GM12874 (cell line): ENCODE measurements at regions not wholly inside any gene's neighbourhood (a gene's known extent, or its start where the extent isn't known, plus 50 kb on each side); places are given as distances from the start of the nearest gene placed in this dataset.

Source experiments
- CTCF ChIP-seq: IDR thresholded peaks from 2 replicates; pipeline ENCODE4 v1.5.1; 2011; ENCODE audit warnings: low read depth, mild to moderate bottlenecking, control low read depth, low read length, moderate library complexity; ENCODE audit not compliant: insufficient read depth

GRCh38 chr1:38719880-38720279 is 139.7 kb downstream of the RRAGC start:
- no peak for TF ChIP-seq CTCF

DNA sequence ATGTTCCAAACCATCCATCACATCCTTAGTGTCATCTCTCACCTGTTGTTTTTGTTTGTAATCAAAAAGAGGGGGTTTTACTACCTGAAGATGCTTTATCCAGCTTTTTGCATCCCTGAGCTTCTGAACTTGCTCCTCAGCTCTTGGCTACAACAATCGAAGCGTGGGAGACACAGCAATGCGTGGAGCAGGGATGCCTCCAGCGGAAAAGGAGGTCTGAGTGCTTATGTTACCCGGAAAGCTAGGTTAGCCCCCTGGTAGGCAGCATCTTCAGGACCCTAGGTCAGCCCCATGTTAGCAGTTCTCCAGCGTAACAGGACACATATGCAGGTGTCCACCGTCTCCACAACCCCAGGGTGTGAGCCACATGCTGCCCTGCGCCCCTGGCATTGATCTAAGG is 141.5 kb downstream of the RRAGC start:
- TF ChIP-seq CTCF, result no peak

DNA sequence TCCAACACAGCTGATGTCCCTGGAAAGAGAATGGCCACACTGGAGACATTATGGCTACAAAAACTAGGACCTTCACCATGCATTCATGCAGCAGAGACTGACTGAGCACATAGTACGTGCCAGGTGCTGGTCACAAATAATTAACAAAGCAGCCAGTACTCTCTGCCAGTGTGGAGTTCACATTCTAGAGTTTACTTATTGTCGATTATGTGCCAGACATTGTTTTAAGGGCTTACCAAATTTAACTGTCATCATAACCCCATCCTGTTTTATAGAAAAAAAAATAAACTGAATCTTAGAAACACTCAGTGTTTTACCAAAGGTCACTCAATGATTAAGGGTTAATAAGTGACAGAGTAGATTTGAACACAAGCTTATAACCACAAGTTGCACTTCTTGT is 143.3 kb downstream of the RRAGC start:
- no peak for TF ChIP-seq CTCF

DNA sequence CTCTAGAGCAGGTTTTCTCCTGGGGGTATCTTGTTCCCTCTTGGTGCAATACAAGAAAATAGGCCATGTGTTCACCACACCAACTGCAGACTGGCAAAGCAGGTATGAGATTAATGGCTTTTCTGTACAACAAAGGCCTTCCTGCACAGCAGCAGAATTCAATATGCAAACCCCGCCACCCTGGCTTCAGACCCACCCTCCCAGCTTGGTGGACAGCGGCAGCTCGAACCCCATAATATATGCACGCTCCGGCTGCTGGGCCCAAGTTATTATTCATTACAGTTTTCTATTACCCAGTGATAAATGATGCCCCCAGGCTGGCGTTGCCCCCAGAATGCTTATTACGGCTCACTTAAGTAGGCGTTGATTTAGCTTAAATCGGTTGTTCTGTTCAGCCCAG is 144.2 kb downstream of the RRAGC start:
- TF ChIP-seq CTCF, result no peak

DNA sequence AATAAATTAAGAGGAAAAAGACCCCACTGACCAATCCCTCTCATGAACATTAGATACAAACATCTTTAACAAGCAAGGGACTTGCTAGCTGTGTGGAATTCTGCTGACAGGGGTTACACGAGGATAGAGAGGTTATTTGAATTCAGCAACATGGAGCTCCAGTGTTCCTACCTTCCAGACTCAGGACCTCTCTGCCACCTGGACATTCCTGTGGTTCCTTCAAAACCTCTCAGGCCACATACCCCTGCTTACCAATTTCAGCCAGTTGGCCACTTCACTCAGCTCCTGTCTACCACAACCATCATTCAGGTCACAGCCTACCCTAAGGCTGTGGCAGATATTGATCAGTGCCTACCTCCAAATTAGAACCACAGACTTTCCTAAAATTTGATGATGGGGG is 147.5 kb downstream of the RRAGC start:
- no peak for TF ChIP-seq CTCF

DNA sequence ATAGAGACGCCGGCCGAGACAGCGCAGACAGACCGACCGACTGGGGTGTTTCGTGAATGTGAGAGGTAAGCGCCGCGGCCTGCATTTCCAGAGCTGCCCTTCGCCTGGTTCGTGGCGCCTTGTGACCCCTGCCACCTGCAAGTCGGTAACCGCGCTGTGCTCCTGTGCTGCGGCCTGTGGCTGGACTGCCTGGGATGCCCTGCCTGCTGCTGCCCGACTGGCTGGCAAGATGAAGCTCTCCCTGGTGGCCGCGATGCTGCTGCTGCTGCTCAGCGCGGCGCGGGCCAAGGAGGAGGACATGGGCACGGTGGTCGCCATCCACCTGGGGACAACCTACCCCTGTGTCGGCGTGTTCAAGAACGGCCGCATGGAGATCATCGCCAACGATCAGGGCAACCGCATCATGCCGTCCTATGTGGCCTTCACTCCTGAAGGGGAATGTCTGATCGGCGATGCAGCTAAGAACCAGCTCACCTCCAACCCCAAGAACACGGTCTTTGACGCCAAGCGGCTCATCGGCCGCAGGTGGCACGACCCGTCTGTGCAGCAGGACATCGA is 150.8 kb downstream of the RRAGC start:
- no peak for TF ChIP-seq CTCF

DNA sequence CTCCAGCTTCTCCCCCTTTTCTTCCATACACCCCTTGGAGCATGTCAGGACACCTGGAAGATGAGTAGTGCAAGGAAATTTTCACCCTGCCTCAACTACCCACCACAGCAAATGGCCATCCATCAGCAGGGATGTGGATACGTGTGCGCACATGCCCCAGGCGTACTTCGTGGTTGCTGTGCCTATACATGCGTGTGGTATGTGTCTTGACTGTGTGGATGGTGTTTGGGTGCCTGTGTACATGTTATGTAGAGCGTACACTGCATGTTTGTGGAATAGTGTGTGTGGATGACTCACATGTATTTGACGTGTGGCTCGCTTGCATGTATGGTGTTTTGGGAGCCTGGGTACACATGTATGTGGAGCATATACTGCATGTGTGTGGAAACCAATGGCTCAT is 158.5 kb downstream of the RRAGC start:
- no peak for TF ChIP-seq CTCF

DNA sequence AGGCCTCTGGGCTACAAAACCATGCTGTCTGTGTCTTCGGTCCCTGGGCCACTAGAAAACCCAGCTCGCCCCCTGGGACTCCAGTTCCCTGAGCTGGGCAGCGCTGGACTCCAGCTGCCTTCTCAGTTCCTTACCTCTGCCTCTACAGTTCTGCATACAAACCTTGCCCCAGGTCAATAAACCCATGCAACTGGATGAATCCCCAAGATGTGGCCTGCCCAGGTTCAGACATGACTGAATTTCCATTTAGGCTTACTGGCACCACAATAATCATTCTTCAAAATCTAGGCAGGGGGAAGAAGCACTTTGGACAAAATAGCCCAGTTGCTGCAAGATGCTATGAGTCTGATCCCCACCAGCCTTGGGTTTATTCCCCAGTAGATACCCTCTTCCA is 159.5 kb downstream of the RRAGC start:
- TF ChIP-seq CTCF, result no peak
